Hematopoietic multipotent progenitor cell treated with erythropoietin and hydrocortisone succinate and interleukin-3 and kit ligand, for 6 days (in vitro differentiated cells): ENCODE measurements at regions not wholly inside any gene's neighbourhood (a gene's known extent, or its start where the extent isn't known, plus 50 kb on each side); places are given as distances from the start of the nearest gene placed in this dataset.
"Not testable (repeated sequence)": the region's sequence is repeated elsewhere in the genome, so short reads cannot be mapped to it uniquely, and the experiment has no call there.

ENCODE experiments used
- DNase-seq: peaks from one replicate; pipeline ENCODE4 v3.0.0-alpha.2; 2015

- DNase-seq, result no peak
Measured at GRCh38 chr4:125049711-125050110, 265.0 kb upstream of the FAT4 start.

GRCh38 chr4:125045311-125045710 is 269.4 kb upstream of the FAT4 start:
- no peak for DNase-seq

- DNase-seq, result no peak
Measured at GRCh38 chr4:125044886-125045285, 269.9 kb upstream of the FAT4 start.

GRCh38 chr4:125043486-125043885 is 271.3 kb upstream of the FAT4 start:
- DNase-seq, result no peak

GRCh38 chr4:125042041-125042440 is 272.7 kb upstream of the FAT4 start:
- DNase-seq, result no peak

GRCh38 chr4:125041372-125041930 is 273.3 kb upstream of the FAT4 start:
- DNase-seq, result no peak

- no peak for DNase-seq
Measured at GRCh38 chr4:125039550-125039949, 275.2 kb upstream of the FAT4 start.

- DNase-seq, result no peak
Measured at GRCh38 chr4:125022855-125023501, 291.8 kb upstream of the FAT4 start.

- DNase-seq, result no peak
Measured at GRCh38 chr4:125021189-125021588, 293.6 kb upstream of the FAT4 start.

- no peak for DNase-seq
Measured at GRCh38 chr4:125020089-125021034, 294.4 kb upstream of the FAT4 start.

GRCh38 chr4:125016892-125017299 is 297.9 kb upstream of the FAT4 start:
- no peak for DNase-seq

- DNase-seq, result no peak
Measured at GRCh38 chr4:125013891-125014290, 300.9 kb upstream of the FAT4 start.

- no peak for DNase-seq
Measured at GRCh38 chr4:125011646-125012045, 299.1 kb upstream of the ANKRD50 start.

- DNase-seq, result no peak
Measured at GRCh38 chr4:125010796-125011503, 298.4 kb upstream of the ANKRD50 start.

- DNase-seq, result no peak
Measured at GRCh38 chr4:125008676-125009075, 296.1 kb upstream of the ANKRD50 start.

- no peak for DNase-seq
Measured at GRCh38 chr4:125004676-125005075, 292.1 kb upstream of the ANKRD50 start.

GRCh38 chr4:125003840-125004239 is 291.3 kb upstream of the ANKRD50 start:
- no peak for DNase-seq

- DNase-seq, result no peak
Measured at GRCh38 chr4:124997991-124998390, 285.5 kb upstream of the ANKRD50 start.

GRCh38 chr4:124997124-124997523 is 284.6 kb upstream of the ANKRD50 start:
- no peak for DNase-seq

- no peak for DNase-seq
Measured at GRCh38 chr4:124993838-124994237, 281.3 kb upstream of the ANKRD50 start.

- no peak for DNase-seq
Measured at GRCh38 chr4:124990398-124990797, 277.9 kb upstream of the ANKRD50 start.

- no peak for DNase-seq
Measured at GRCh38 chr4:124980276-124980752, 267.8 kb upstream of the ANKRD50 start.

GRCh38 chr4:124978536-124978935 is 266.0 kb upstream of the ANKRD50 start:
- DNase-seq, result not testable (repeated sequence)
